HEK293T (cell line): ENCODE measurements at regions not wholly inside any gene's neighbourhood (a gene's known extent, or its start where the extent isn't known, plus 50 kb on each side); places are given as distances from the start of the nearest gene placed in this dataset.

Source experiments
- CTCF ChIA-PET: fragments of 350-600 bp; formaldehyde crosslinking; extraction: SDS; loops from one replicate; lab custom pipeline; 2021; ENCODE audit warnings: antibody characterized with exemption, inconsistent platforms; lab: Yijun Ruan, JAX
- POLR2A ChIA-PET: fragments of 350-600 bp; formaldehyde crosslinking; extraction: SDS; loops from one replicate; lab custom pipeline; 2020; ENCODE audit warnings: antibody characterized with exemption, inconsistent platforms; lab: Yijun Ruan, JAX
- DNase-seq: peaks from one replicate; pipeline ENCODE4 v3.0.0; 2012; ENCODE audit warnings: mixed read lengths; ENCODE audit errors: extremely low spot score
- ARNT ChIP-seq: fragments of 450-650 bp; IDR thresholded peaks from 2 replicates; pipeline ENCODE4 v1.6.1; 2017; ENCODE audit warnings: mild to moderate bottlenecking
- BHLHE40 ChIP-seq: fragments of 450-650 bp; IDR thresholded peaks from 2 replicates; pipeline ENCODE4 v1.6.1; 2016; ENCODE audit warnings: mild to moderate bottlenecking, moderate library complexity, borderline replicate concordance
- CTBP1 ChIP-seq: fragments of 450-650 bp; IDR thresholded peaks from 2 replicates; pipeline ENCODE4 v1.6.1; 2016; ENCODE audit warnings: borderline replicate concordance
- ELF4 ChIP-seq: fragments of 450-650 bp; IDR thresholded peaks from 2 replicates; pipeline ENCODE4 v1.6.1; 2017; ENCODE audit warnings: antibody characterized with exemption
- FOXA1 ChIP-seq: fragments of 450-650 bp; IDR thresholded peaks from 2 replicates; pipeline ENCODE4 v1.6.1; 2016; ENCODE audit warnings: mild to moderate bottlenecking
- FOXK2 ChIP-seq: fragments of 450-650 bp; IDR thresholded peaks from 2 replicates; pipeline ENCODE4 v1.6.1; 2016; ENCODE audit warnings: mild to moderate bottlenecking
- FOXM1 ChIP-seq: fragments of 450-650 bp; IDR thresholded peaks from 2 replicates; pipeline ENCODE4 v1.6.1; 2017; ENCODE audit warnings: mild to moderate bottlenecking, borderline replicate concordance
- HDGF ChIP-seq: fragments of 450-650 bp; IDR thresholded peaks from 2 replicates; pipeline ENCODE4 v1.6.1; 2017; ENCODE audit warnings: antibody characterized with exemption, borderline replicate concordance
- L3MBTL2 ChIP-seq: fragments of 450-650 bp; conservative IDR thresholded peaks from 2 replicates; pipeline ENCODE4 v1.6.1; 2016; ENCODE audit warnings: mild to moderate bottlenecking
- LEF1 ChIP-seq: fragments of 450-650 bp; IDR thresholded peaks from 2 replicates; pipeline ENCODE4 v1.6.1; 2017; ENCODE audit warnings: mild to moderate bottlenecking, borderline replicate concordance
- NFRKB ChIP-seq: fragments of 450-650 bp; IDR thresholded peaks from 2 replicates; pipeline ENCODE4 v1.6.1; 2016; ENCODE audit warnings: mild to moderate bottlenecking, moderate library complexity
- SP1 ChIP-seq: fragments of 450-650 bp; IDR thresholded peaks from 2 replicates; pipeline ENCODE4 v1.6.1; 2017
- SUZ12 ChIP-seq: fragments of 450-650 bp; IDR thresholded peaks from 2 replicates; pipeline ENCODE4 v1.6.1; 2016; ENCODE audit warnings: mild to moderate bottlenecking
- TARDBP ChIP-seq: fragments of 450-650 bp; IDR thresholded peaks from 2 replicates; pipeline ENCODE4 v1.6.1; 2016
- ZNF384 ChIP-seq: fragments of 450-650 bp; IDR thresholded peaks from 2 replicates; pipeline ENCODE4 v1.6.1; 2016
- TF ChIP-seq, protein P1 (sequence below): fragments of 450-650 bp; IDR thresholded peaks from 2 replicates; pipeline ENCODE4 v1.6.1; 2016

- ChIA-PET POLR2A (no interaction called here), CTCF (interaction anchor here (1.8 kb wide), 1 partner anchor 92 kb away, joined by 10 read pairs; no protein-coding TSS in a partner anchor)
- no peak for DNase-seq
- TF ChIP-seq L3MBTL2 (no peak), HDGF (no peak), TARDBP (no peak), FOXM1 (no peak), CTBP1 (no peak), ZNF384 (no peak), SP1 (no peak), ELF4 (no peak), FOXK2 (no peak), ARNT (no peak), LEF1 (no peak), NFRKB (no peak)
- TF ChIP-seq, protein P1, sequence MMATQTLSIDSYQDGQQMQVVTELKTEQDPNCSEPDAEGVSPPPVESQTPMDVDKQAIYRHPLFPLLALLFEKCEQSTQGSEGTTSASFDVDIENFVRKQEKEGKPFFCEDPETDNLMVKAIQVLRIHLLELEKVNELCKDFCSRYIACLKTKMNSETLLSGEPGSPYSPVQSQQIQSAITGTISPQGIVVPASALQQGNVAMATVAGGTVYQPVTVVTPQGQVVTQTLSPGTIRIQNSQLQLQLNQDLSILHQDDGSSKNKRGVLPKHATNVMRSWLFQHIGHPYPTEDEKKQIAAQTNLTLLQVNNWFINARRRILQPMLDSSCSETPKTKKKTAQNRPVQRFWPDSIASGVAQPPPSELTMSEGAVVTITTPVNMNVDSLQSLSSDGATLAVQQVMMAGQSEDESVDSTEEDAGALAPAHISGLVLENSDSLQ = no peak
These were observed 91.1 kb upstream of the RGMA start for GRCh38 chr15:93180128-93180527.

GRCh38 chr15:93179700-93180102, 90.7 kb upstream of the RGMA start:
- TF ChIP-seq ZNF384 (no peak), SP1 (no peak)
- no peak for DNase-seq
- ChIA-PET POLR2A (no interaction called here), CTCF (interaction anchor here (1.8 kb wide), 1 partner anchor 92 kb away, joined by 10 read pairs; no protein-coding TSS in a partner anchor)

DNA sequence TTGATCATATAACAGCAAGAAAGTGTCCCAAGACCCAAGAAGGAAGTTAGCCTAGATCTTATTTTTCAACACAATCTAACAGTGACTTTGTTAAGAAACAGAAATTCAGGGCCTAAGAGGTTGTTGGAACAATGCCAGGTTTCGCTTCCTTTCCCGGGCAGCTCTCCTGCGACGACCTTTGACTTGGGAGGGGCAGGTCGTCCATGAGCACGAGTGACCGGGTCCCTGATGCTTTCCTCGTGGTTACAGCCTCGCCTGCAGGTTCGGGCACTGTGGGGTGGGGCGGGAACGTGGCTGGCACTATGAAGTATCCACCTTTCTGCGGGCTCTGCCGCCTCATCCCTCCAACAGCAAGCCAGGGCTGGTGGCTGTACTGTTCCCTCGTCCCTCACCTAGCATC, 90.1 kb upstream of the RGMA start:
- CTCF ChIA-PET = interaction anchor here (1.8 kb wide), 1 partner anchor 91 kb away, joined by 10 read pairs; no protein-coding TSS in a partner anchor
- no peak for TF ChIP-seq NFRKB
- TF ChIP-seq, protein P1 = no peak
- POLR2A ChIA-PET = no interaction called here
- DNase-seq = no peak

- TF ChIP-seq BHLHE40 (no peak), LEF1 (no peak), CTBP1 (no peak)
- TF ChIP-seq, protein P1 = no peak
- ChIA-PET CTCF (interaction anchor here (0.7 kb wide), 1 partner anchor 15 kb away, joined by 3 read pairs; no protein-coding TSS in a partner anchor), POLR2A (no interaction called here)
- no peak for DNase-seq
These were observed 89.4 kb upstream of the RGMA start for GRCh38 chr15:93178371-93178770.

DNA sequence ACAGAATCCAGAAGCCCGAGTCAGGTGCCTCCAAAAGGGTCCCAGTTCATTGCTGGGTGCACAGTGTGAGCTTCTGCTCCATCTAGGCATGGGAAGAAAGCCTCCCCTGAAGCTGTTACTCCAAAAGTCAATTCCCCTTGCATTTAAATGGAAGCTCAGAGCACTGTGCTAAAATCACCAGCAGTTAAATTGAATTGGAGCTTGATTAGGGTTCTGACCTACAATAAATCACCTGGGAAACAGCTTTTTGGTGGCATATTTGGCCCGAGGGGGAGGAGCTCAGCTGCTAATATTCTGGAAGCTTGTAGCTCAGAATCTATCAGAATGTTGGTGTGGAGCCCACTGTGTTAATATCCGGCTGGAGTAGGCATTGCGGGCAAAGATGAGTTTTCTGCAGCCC, 87.1 kb upstream of the RGMA start:
- no peak for DNase-seq
- CTCF ChIA-PET = interaction anchor here (1.0 kb wide), 1 partner anchor 88 kb away, joined by 3 read pairs; no protein-coding TSS in a partner anchor
- no peak for TF ChIP-seq FOXM1
- no peak for TF ChIP-seq FOXK2
- no peak for TF ChIP-seq BHLHE40
- no peak for TF ChIP-seq NFRKB
- TF ChIP-seq L3MBTL2 = no peak
- no peak for TF ChIP-seq ARNT
- no peak for TF ChIP-seq ELF4
- no peak for TF ChIP-seq SUZ12
- TF ChIP-seq HDGF = no peak
- TF ChIP-seq FOXA1 = no peak
- no peak for TF ChIP-seq TARDBP
- no peak for TF ChIP-seq CTBP1
- no peak for TF ChIP-seq SP1
- TF ChIP-seq LEF1 = no peak
- POLR2A ChIA-PET = no interaction called here

DNA sequence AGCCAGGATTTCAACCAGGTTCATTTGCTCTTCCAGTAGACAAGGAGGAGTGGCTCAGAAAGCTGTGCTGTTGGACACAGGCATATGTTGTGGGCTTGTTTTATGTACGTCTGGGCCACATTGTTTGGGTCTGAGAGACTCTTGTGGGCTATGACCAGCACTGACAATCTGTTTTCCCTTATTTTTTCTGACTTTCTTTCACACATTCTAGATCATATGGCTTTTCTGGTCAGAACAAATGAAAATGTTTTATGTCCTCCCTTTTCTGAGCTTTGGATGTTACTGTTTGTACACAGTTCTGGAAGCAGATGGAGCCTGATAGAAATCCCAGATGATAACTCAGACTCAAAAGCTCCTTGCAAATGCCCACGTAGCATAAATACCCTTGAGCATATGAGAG, 85.8 kb upstream of the RGMA start:
- ChIA-PET CTCF (no interaction called here), POLR2A (no interaction called here)
- TF ChIP-seq LEF1 (no peak), BHLHE40 (no peak), SUZ12 (no peak)
- TF ChIP-seq, protein P1 = no peak
- no peak for DNase-seq

DNA sequence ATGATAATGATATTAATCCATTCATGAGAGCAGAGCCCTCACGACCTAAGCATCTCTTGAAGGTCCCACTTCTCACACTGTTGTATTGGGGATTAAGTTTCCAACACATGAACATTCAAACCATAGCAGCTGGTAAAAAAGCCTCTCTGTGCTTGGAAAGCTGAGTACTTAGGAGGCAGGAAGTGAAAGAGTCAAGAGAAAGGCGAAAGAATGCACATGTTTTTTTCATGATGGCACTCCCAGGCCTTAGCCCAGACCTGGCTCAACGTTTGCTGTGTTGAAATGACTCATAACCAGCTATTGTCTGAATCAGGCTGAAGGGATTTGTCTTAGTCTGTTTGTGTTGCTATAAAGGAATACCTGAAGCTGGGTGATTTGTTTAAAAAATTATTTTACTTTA, 84.4 kb upstream of the RGMA start:
- no peak for DNase-seq
- TF ChIP-seq LEF1 = no peak
- no peak for TF ChIP-seq ZNF384
- no peak for TF ChIP-seq CTBP1
- TF ChIP-seq FOXA1 = no peak
- no peak for TF ChIP-seq L3MBTL2
- TF ChIP-seq, protein P1 = no peak
- no peak for TF ChIP-seq ELF4
- no peak for TF ChIP-seq FOXK2
- no peak for TF ChIP-seq FOXM1
- TF ChIP-seq HDGF = no peak
- no peak for TF ChIP-seq SUZ12
- ChIA-PET CTCF (no interaction called here), POLR2A (no interaction called here)
